ENCODE measurements at regions not wholly inside any gene's neighbourhood (a gene's known extent, or its start where the extent isn't known, plus 50 kb on each side); places are given as distances from the start of the nearest gene placed in this dataset.

GRCh38 chr5:2262620-2263019 lies 379.9 kb upstream of the IRX4 start:
- DNase-seq (ENCODE audit: low read depth): no peak

- no peak for DNase-seq (ENCODE audit: low read depth)
These were observed 378.4 kb upstream of the IRX4 start for GRCh38 chr5:2261004-2261703.

GRCh38 chr5:2260211-2261003 lies 377.7 kb upstream of the IRX4 start:
- DNase-seq (ENCODE audit: low read depth): no peak

GRCh38 chr5:2259494-2260107 lies 376.9 kb upstream of the IRX4 start:
- no peak for DNase-seq (ENCODE audit: low read depth)

DNA sequence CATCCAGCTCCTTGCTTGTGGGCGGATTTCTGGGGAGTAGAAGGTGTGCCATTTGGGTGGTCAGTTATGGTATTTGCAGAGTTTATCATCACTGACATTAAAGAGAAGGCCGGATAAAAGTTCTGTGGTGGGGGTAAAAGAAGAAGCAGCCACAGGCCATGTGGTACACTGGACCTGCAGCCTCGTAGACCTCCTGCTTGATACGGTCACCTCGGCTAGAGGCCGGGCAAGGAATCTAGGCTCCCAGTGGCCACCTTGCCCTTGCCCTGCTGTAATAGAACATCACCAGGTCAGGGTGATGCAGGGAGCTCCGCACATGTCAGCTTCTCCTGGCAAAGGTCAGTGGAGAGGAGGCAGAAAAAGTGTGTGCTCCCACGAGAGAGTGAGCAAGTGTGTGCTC lies 376.1 kb upstream of the IRX4 start:
- DNase-seq (ENCODE audit: low read depth): no peak

- DNase-seq (ENCODE audit: low read depth): no peak
These were observed 374.9 kb upstream of the IRX4 start for GRCh38 chr5:2257326-2258244.

- no peak for DNase-seq (ENCODE audit: low read depth)
These were observed 374.1 kb upstream of the IRX4 start for GRCh38 chr5:2256691-2257280.

DNA sequence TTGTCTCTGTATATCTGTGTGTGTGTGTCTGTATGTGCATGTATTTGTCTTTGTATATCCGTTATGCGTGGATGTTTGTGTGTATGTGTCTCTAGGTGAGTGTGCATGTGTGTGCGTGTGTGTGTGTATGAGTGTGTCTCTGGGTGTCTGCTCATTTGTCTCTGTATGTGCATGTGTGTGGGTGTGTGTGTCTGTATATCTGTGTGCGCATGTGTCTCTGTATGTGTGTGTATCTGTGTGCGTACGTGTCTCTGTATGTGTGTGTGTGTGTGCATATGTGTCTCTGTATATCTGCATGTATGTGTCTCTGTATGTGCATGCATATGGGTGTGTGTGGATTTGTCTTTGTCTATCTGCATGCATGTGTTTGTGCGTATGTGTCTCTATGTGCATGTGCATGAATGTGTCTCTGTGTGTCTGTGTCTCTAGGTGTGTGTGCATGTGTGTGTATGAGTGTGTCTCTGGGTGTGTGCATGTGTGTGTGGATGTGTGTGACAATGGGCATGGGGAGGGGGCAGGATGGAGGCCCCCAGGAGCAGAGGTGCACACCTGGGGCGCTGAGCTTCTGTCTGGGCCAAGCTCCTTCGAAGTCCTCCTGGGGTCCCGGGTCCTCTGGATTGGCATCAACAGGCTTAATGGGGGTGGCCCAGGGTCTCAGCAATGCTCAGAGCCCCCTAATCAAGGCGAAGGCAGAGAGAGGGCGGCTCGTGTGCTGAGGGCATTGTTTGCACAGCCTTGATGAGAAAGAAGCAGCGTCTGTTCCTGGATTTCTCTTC lies 373.4 kb upstream of the IRX4 start:
- no peak for DNase-seq (ENCODE audit: low read depth)

GRCh38 chr5:2254880-2255750 lies 372.4 kb upstream of the IRX4 start:
- DNase-seq (ENCODE audit: low read depth): no peak

DNA sequence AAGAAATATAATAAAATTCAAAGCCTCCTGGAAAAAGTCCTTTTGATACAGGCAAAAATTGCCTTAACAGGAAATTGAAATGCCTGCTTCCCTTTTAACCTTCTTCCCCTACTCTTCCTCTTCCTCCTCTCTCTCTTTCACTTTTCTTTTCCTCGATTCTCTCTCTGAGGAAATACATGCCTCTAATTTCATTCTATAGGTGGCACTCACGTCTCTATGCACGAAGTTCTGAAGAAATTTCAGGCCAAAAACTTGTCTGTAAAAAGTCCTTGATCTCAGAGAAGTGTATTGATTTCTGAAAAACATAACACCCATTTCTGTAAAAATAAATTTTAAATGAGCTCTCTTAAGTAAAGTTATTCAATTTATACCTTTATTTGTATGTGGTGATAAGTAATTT lies 371.7 kb upstream of the IRX4 start:
- no peak for DNase-seq (ENCODE audit: low read depth)

- no peak for DNase-seq (ENCODE audit: low read depth)
These were observed 370.6 kb upstream of the IRX4 start for GRCh38 chr5:2253040-2253975.

DNA sequence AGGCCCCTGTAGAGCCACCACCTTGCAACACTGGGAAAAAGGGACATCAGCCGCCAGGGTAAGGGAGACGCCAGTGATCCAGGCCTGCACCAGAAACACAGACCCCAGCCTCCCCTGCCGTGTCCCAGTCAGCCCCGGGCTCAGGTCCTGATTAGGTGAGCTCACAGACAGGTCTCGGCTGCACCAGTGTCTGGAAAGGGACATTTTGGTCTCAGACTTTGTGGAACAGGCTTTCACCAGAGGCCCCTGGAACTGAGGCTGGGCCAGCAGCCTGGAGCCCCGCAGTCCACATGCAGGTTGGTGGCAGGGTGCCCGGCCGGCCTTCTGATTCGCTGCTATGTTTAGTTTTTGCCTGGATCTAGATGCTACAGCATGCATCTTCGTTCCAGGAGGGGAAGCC lies 369.0 kb upstream of the IRX4 start:
- no peak for DNase-seq (ENCODE audit: low read depth)

GRCh38 chr5:2251298-2251697 lies 368.6 kb upstream of the IRX4 start:
- no peak for DNase-seq (ENCODE audit: low read depth)

GRCh38 chr5:2250365-2250950 lies 367.7 kb upstream of the IRX4 start:
- no peak for DNase-seq (ENCODE audit: low read depth)

GRCh38 chr5:2249442-2249841 lies 366.7 kb upstream of the IRX4 start:
- no peak for DNase-seq (ENCODE audit: low read depth)

GRCh38 chr5:2249026-2249425 lies 366.3 kb upstream of the IRX4 start:
- no peak for DNase-seq (ENCODE audit: low read depth)

DNA sequence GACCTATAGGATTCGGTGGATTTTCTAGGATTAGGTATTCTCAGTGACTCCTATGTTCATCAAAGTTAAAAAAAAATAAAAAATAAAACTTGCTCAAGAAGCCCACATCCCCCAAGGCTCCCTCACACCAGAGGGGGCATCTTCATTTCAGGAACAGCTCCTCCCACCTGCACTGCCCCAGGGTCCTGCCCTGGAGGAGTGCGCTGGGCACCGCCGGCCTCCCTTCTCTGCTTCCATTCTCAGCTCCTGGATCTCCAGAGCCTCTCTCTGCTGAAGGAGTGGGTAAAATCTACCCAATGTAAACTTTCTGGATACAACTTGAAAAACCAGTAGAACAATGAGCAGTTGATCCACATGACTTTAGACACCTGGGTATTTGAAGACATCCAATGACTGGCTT lies 359.8 kb upstream of the IRX4 start:
- no peak for DNase-seq (ENCODE audit: low read depth)

GRCh38 chr5:2241842-2242241 lies 359.1 kb upstream of the IRX4 start:
- DNase-seq (ENCODE audit: low read depth): no peak
